Upper lobe of left lung (tissue), 6 donors: ENCODE measurements at regions not wholly inside any gene's neighbourhood (a gene's known extent, or its start where the extent isn't known, plus 50 kb on each side); places are given as distances from the start of the nearest gene placed in this dataset.

Source experiments
- ATAC-seq, 2 donors: fragments of 200-7000 bp; cut with Tn5 transposase; one replicate each; pipeline ENCODE4 v1.9.1; 2022; ENCODE audit warnings: mild to moderate bottlenecking in 2 of 2, moderate library complexity in 2 of 2; ENCODE audit not compliant: low FRiP score in 2 of 2
- DNase-seq, 2 donors: peaks; one replicate each; pipeline ENCODE4 v3.0.0-alpha.2; 2019 to 2020
- H3K27ac ChIP-seq, 4 donors: fragments of 200-600 bp; sonication (generic); one replicate each; pipeline ENCODE4 v1.5.1; 2016 to 2019
- H3K27me3 ChIP-seq, 4 donors: fragments of 200-600 bp; sonication (generic); one replicate each; pipeline ENCODE4 v1.5.1; 2017 to 2019
- H3K36me3 ChIP-seq, 4 donors: fragments of 200-600 bp; sonication (generic); one replicate each; pipeline ENCODE4 v1.5.1; 2016 to 2019
- H3K4me1 ChIP-seq, 4 donors: fragments of 200-600 bp; sonication (generic); one replicate each; pipeline ENCODE4 v1.5.1; 2018 to 2019
- H3K4me3 ChIP-seq, 4 donors: fragments of 200-600 bp; sonication (generic); one replicate each; pipeline ENCODE4 v1.5.1; 2017 to 2019; ENCODE audit warnings: mild to moderate bottlenecking in 2 of 4, moderate library complexity in 1 of 4
- H3K9me3 ChIP-seq, 4 donors: fragments of 200-600 bp; sonication (generic); one replicate each; pipeline ENCODE4 v1.5.1; 2018 to 2019
- CTCF ChIP-seq, 6 experiments: fragments of 450-650 bp in 4 of 6; fragments of 200-600 bp in 2 of 6; sonication (generic) in 2 of 6; IDR thresholded peaks; one replicate each; pipeline ENCODE4 v1.5.1; 2016 to 2019; ENCODE audit warnings: antibody characterized with exemption in 6 of 6
- EP300 ChIP-seq, 4 donors: sonication (generic); formaldehyde crosslinking; IDR thresholded peaks; one replicate each; pipeline ENCODE4 v1.5.1; 2017; ENCODE audit warnings: antibody characterized with exemption in 4 of 4, control low read depth in 2 of 4
- POLR2A ChIP-seq, 4 donors: fragments of 450-650 bp; IDR thresholded peaks; one replicate each; pipeline ENCODE4 v1.5.1; 2016 to 2017; ENCODE audit warnings: antibody characterized with exemption in 4 of 4, mild to moderate bottlenecking in 2 of 4
- POLR2AphosphoS5 ChIP-seq, 2 donors: sonication (generic); formaldehyde crosslinking; IDR thresholded peaks; one replicate each; pipeline ENCODE4 v1.5.1; 2017; ENCODE audit warnings: antibody characterized with exemption in 2 of 2
- WGBS, 2 donors: methylation state at CpG; one replicate each; pipeline ENCODE4 v1.1.5; 2017 to 2018; 5-methylcytosine and 5-hydroxymethylcytosine counted together
- donor health status: DM: no; HTN: no; CAD: no; lungs with moderate emphysema.
- donor health status: DM: no; HTN: yes; CAD: no; lungs with severe emphysema.

- WGBS, 2 donors, result 49 to 60% methylated on average over 4 to 6 of the region's 7 CpGs
- DNase-seq (peak in 1 of 2 donors; percentile 39), ATAC-seq (no peak)
- Histone ChIP-seq H3K36me3 (no peaks in the 10 kb centered on the region), H3K27me3 (peaks cover 0 to 24% (median 10%) of the 10 kb centered on the region in 4 donors), H3K27ac (no peak overlapping the region), H3K4me1 (peaks cover 11 to 24% (median 14%) of the 10 kb centered on the region in 4 donors), H3K4me3 (no peak overlapping the region), H3K9me3 (no peaks in the 10 kb centered on the region)
- TF ChIP-seq EP300 (IDR thresholded peaks at IDR 0.05) (no peak), CTCF (IDR thresholded peaks at IDR 0.05) (no peak)
Measured at GRCh38 chr6:44004625-44005506, 122.4 kb downstream of the MRPL14 start.

GRCh38 chr6:44004136-44004535 lies 123.1 kb downstream of the MRPL14 start:
- H3K4me3 ChIP-seq, result no peak overlapping the region
- 72 to 77% methylated on average over 9 of the region's 9 CpGs for WGBS, 2 donors
- no peak overlapping the region for H3K27ac ChIP-seq
- TF ChIP-seq POLR2AphosphoS5 (IDR thresholded peaks at IDR 0.05) (no peak), CTCF (IDR thresholded peaks at IDR 0.05) (no peak), POLR2A (IDR thresholded peaks at IDR 0.05) (no peak), EP300 (IDR thresholded peaks at IDR 0.05) (no peak)
- peaks cover 11 to 30% (median 14%) of the 10 kb centered on the region in 4 donors for H3K4me1 ChIP-seq
- H3K36me3 ChIP-seq, result no peaks in the 10 kb centered on the region
- peaks cover 0 to 24% (median 10%) of the 10 kb centered on the region in 4 donors for H3K27me3 ChIP-seq
- no peaks in the 10 kb centered on the region for H3K9me3 ChIP-seq
- no peak for ATAC-seq
- DNase-seq, result no peak

- DNase-seq, result no peak
- peak overlapping the region in 1 of 4 donors; percentile 46 for H3K4me3 ChIP-seq
- ATAC-seq, result no peak
Measured at GRCh38 chr6:44003345-44004061, 123.7 kb downstream of the MRPL14 start.

More at GRCh38 chr6:44003345-44004061, 123.7 kb downstream of the MRPL14 start:
- Histone ChIP-seq H3K4me1 (peaks cover 11 to 30% (median 14%) of the 10 kb centered on the region in 4 donors), H3K9me3 (no peaks in the 10 kb centered on the region), H3K36me3 (no peaks in the 10 kb centered on the region), H3K27ac (no peak overlapping the region), H3K27me3 (peaks cover 0 to 24% (median 10%) of the 10 kb centered on the region in 4 donors)
- no peak for TF ChIP-seq POLR2AphosphoS5 (IDR thresholded peaks at IDR 0.05)
- TF ChIP-seq EP300 (IDR thresholded peaks at IDR 0.05), result no peak
- no peak for TF ChIP-seq POLR2A (IDR thresholded peaks at IDR 0.05)
- no peak for TF ChIP-seq CTCF (IDR thresholded peaks at IDR 0.05)
- WGBS, 2 donors, result 67 to 73% methylated on average over 13 to 21 of the region's 22 CpGs
